Activated B cell treated with CpG ODN at 0.5 μM for 24 hours (primary cell): ENCODE measurements at regions not wholly inside any gene's neighbourhood (a gene's known extent, or its start where the extent isn't known, plus 50 kb on each side); places are given as distances from the start of the nearest gene placed in this dataset.
"Not testable (repeated sequence)": the region's sequence is repeated elsewhere in the genome, so short reads cannot be mapped to it uniquely, and the experiment has no call there.

Experiments
- ATAC-seq: fragments of 200-7000 bp; cut with Tn5 transposase; one replicate; pipeline ENCODE4 v1.10.0; 2021; ENCODE audit warnings: low read depth, mild to moderate bottlenecking, moderate library complexity
- CTCF ChIA-PET: fragments of 350-600 bp; sonication (Branson Sonifier 250); formaldehyde crosslinking; loops from one replicate; lab custom pipeline; 2021; ENCODE audit warnings: antibody characterized with exemption; lab: Charles Lee
- POLR2A ChIA-PET: fragments of 350-600 bp; sonication (Branson Sonifier 250); formaldehyde crosslinking; loops from one replicate; lab custom pipeline; 2021; ENCODE audit warnings: antibody characterized with exemption; lab: Charles Lee
- DNase-seq: peaks from one replicate; pipeline ENCODE4 v3.0.0; 2022
- H3K27ac Mint-ChIP-seq: one replicate; pipeline ENCODE4 v1.8.0; 2020; ENCODE audit warnings: mixed read lengths
- H3K27me3 Mint-ChIP-seq: one replicate; pipeline ENCODE4 v1.8.0; 2021; ENCODE audit warnings: mixed read lengths
- H3K36me3 Mint-ChIP-seq: one replicate; pipeline ENCODE4 v1.8.0; 2021; ENCODE audit warnings: low read depth, mixed read lengths
- H3K4me1 Mint-ChIP-seq: one replicate; pipeline ENCODE4 v1.8.0; 2021; ENCODE audit warnings: mixed read lengths
- H3K4me3 Mint-ChIP-seq: one replicate; pipeline ENCODE4 v1.8.0; 2020; ENCODE audit warnings: mild to moderate bottlenecking, mixed read lengths
- H3K9me3 Mint-ChIP-seq: one replicate; pipeline ENCODE4 v1.8.0; 2020; ENCODE audit warnings: mixed read lengths
- intact Hi-C: fragments of 100-400 bp; cut with micrococcal nuclease; formaldehyde crosslinking; loops from one replicate; pipeline ENCODE4 v1.15.1; 2024
- TF ChIP-seq, protein P1 (sequence below): fragments of 200-600 bp; IDR thresholded peaks from one replicate; pipeline ENCODE4 v1.8.0; 2022; ENCODE audit warnings: antibody characterized with exemption, mild to moderate bottlenecking

- ATAC-seq (no peak), DNase-seq (no peak)
- CTCF ChIA-PET: no interaction called here
- Mint-ChIP-seq H3K4me1 (no peaks in the 10 kb centered on the region), H3K27ac (no peak overlapping the region), H3K27me3 (peaks cover 2% of the 10 kb centered on the region), H3K36me3 (no peaks in the 10 kb centered on the region), H3K4me3 (no peak overlapping the region), H3K9me3 (no peaks in the 10 kb centered on the region)
- TF ChIP-seq, protein P1, sequence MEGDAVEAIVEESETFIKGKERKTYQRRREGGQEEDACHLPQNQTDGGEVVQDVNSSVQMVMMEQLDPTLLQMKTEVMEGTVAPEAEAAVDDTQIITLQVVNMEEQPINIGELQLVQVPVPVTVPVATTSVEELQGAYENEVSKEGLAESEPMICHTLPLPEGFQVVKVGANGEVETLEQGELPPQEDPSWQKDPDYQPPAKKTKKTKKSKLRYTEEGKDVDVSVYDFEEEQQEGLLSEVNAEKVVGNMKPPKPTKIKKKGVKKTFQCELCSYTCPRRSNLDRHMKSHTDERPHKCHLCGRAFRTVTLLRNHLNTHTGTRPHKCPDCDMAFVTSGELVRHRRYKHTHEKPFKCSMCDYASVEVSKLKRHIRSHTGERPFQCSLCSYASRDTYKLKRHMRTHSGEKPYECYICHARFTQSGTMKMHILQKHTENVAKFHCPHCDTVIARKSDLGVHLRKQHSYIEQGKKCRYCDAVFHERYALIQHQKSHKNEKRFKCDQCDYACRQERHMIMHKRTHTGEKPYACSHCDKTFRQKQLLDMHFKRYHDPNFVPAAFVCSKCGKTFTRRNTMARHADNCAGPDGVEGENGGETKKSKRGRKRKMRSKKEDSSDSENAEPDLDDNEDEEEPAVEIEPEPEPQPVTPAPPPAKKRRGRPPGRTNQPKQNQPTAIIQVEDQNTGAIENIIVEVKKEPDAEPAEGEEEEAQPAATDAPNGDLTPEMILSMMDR: no peak
- POLR2A ChIA-PET: no interaction called here
- intact Hi-C loops: no loop called here
Observed at GRCh38 chr10:21387868-21388267, 137.6 kb downstream of the SKIDA1 start.

DNA sequence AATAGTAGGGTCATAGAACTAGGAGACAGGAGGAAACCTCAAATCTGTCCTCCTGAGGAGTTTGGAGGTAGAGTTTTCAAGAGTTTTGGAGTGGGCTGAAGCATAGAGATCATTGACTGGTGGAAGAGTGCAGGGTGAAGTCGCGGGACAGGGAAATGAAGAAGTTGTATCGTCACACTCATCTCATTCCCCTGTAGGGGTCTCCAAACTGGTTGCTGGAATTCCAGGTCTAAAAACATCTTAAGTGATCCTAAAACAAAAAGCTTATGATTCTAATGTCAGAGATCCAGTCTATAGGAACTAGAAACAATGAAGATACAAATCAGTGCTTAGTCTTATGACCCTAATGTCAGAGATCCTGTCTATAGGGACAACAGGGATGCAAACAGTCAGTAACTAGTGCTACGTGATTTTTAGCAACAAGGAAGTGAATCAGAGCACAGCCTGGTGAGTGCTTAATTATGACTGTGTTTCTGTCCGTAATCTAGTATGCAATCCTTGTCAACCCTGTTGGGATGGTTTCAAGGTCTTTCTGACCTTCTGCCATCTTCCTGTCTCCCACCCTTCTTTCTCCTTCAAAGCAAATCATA, 139.4 kb downstream of the SKIDA1 start:
- intact Hi-C loops: no loop called here
- peaks cover 2% of the 10 kb centered on the region for H3K27me3 Mint-ChIP-seq
- POLR2A ChIA-PET: no interaction called here
- CTCF ChIA-PET: no interaction called here
- H3K9me3 Mint-ChIP-seq: no peaks in the 10 kb centered on the region
- ATAC-seq (no peak), DNase-seq (no peak)
- H3K27ac Mint-ChIP-seq: no peak overlapping the region
- H3K36me3 Mint-ChIP-seq: no peaks in the 10 kb centered on the region
- H3K4me1 Mint-ChIP-seq: no peaks in the 10 kb centered on the region
- H3K4me3 Mint-ChIP-seq: no peak overlapping the region
- TF ChIP-seq, protein P1: no peak

DNA sequence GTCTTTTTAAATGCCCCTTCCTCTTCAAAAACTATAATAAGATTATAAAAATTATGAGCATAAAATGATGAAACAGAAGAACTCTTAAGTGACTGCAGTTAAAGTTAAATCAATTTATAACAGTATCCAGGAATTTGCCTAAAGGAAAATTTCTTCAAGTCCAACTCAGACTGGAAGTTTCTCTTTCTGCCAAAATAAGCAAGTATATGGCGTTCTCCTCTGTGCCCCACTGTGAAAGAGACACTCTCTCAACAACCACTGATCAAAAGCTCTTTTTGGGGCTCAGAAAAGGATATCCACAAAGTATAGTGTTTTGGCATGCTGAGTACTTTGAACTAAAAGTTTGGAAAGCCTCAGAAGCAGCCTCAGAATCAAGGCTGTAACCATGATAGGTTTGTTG, 139.9 kb downstream of the SKIDA1 start:
- H3K4me3 Mint-ChIP-seq: no peak overlapping the region
- TF ChIP-seq, protein P1: no peak
- DNase-seq (no peak), ATAC-seq (no peak)
- intact Hi-C loops: no loop called here
- H3K9me3 Mint-ChIP-seq: no peaks in the 10 kb centered on the region
- CTCF ChIA-PET: no interaction called here
- no peak overlapping the region for H3K27ac Mint-ChIP-seq
- peaks cover 2% of the 10 kb centered on the region for H3K27me3 Mint-ChIP-seq
- H3K4me1 Mint-ChIP-seq: no peaks in the 10 kb centered on the region
- POLR2A ChIA-PET: no interaction called here
- no peaks in the 10 kb centered on the region for H3K36me3 Mint-ChIP-seq

GRCh38 chr10:21379143-21379542, 146.3 kb downstream of the SKIDA1 start:
- ATAC-seq (no peak), DNase-seq (no peak)
- POLR2A ChIA-PET: no interaction called here
- H3K36me3 Mint-ChIP-seq: no peaks in the 10 kb centered on the region
- H3K4me3 Mint-ChIP-seq: no peak overlapping the region
- intact Hi-C loops: no loop called here
- no peaks in the 10 kb centered on the region for H3K27me3 Mint-ChIP-seq
- H3K4me1 Mint-ChIP-seq: no peaks in the 10 kb centered on the region
- no peaks in the 10 kb centered on the region for H3K9me3 Mint-ChIP-seq
- no peak overlapping the region for H3K27ac Mint-ChIP-seq
- TF ChIP-seq, protein P1: no peak
- CTCF ChIA-PET: no interaction called here

DNA sequence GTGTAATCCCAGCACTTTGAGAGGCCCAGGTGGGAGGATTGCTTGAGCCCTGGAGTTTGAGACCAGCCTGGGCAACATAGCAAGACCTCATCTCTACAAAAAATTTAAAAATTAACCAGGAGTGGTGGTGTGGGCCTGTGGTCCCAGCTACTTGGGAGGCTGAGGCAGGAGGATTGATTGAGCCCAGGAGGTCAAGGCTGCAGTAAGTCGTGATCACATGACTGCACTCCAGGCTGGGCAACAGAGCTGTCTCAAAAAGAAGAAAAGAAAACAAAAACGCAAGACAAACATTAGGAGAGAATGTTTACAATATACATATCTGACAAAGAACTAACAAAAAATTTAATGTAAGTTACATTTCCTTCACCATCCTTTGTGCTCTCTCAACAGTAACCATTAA, 150.2 kb downstream of the SKIDA1 start:
- H3K9me3 Mint-ChIP-seq, H3K4me3 Mint-ChIP-seq, DNase-seq, H3K27me3 Mint-ChIP-seq, H3K4me1 Mint-ChIP-seq, intact Hi-C loops, CTCF ChIA-PET, H3K36me3 Mint-ChIP-seq, ATAC-seq, H3K27ac Mint-ChIP-seq, POLR2A ChIA-PET: not testable (repeated sequence)

GRCh38 chr10:21373881-21374280, 151.6 kb downstream of the SKIDA1 start:
- CTCF ChIA-PET: interaction anchor here (0.7 kb wide), 1 partner anchor 699 kb away, joined by 3 read pairs; no protein-coding TSS in a partner anchor
- H3K27me3 Mint-ChIP-seq, DNase-seq, H3K4me1 Mint-ChIP-seq, H3K27ac Mint-ChIP-seq, H3K4me3 Mint-ChIP-seq, ATAC-seq, POLR2A ChIA-PET, intact Hi-C loops, H3K9me3 Mint-ChIP-seq, H3K36me3 Mint-ChIP-seq: not testable (repeated sequence)
